Hepatocyte (in vitro differentiated cells): ENCODE measurements at regions not wholly inside any gene's neighbourhood (a gene's known extent, or its start where the extent isn't known, plus 50 kb on each side); places are given as distances from the start of the nearest gene placed in this dataset.

ENCODE experiments used
- DNase-seq: peaks from one replicate; pipeline ENCODE4 v3.0.0-alpha.2; 2016; ENCODE audit warnings: low spot score
- H2AFZ ChIP-seq: fragments of 200-600 bp; sonication (generic); 2 replicates; pipeline ENCODE4 v1.6.0; 2016; ENCODE audit warnings: antibody characterized with exemption, mild to moderate bottlenecking
- H3K27ac ChIP-seq: fragments of 200-600 bp; sonication (generic); 2 replicates; pipeline ENCODE4 v1.5.1; 2016; ENCODE audit warnings: mild to moderate bottlenecking
- H3K27me3 ChIP-seq: fragments of 200-600 bp; sonication (generic); 2 replicates; pipeline ENCODE4 v1.6.1; 2016
- H3K36me3 ChIP-seq: fragments of 200-600 bp; sonication (generic); replicated peaks from 2 replicates; pipeline ENCODE4 v1.5.1; 2016; ENCODE audit warnings: low read depth; ENCODE audit not compliant: insufficient read depth
- H3K4me1 ChIP-seq: fragments of 200-600 bp; sonication (generic); 2 replicates; pipeline ENCODE4 v1.5.1; 2016; ENCODE audit warnings: mild to moderate bottlenecking, moderate library complexity; ENCODE audit not compliant: insufficient read depth
- H3K4me2 ChIP-seq: fragments of 200-600 bp; sonication (generic); 2 replicates; pipeline ENCODE4 v1.6.0; 2016
- H3K4me3 ChIP-seq: fragments of 200-600 bp; sonication (generic); 2 replicates; pipeline ENCODE4 v1.5.1; 2016; ENCODE audit warnings: mild to moderate bottlenecking
- H3K79me2 ChIP-seq: fragments of 200-600 bp; sonication (generic); 2 replicates; pipeline ENCODE4 v1.6.0; 2017; ENCODE audit warnings: mild to moderate bottlenecking
- H3K9me2 ChIP-seq: fragments of 200-600 bp; sonication (generic); replicated peaks from 2 replicates; pipeline ENCODE4 v1.6.0; 2017; ENCODE audit warnings: mild to moderate bottlenecking; ENCODE audit not compliant: insufficient read depth
- H3K9me3 ChIP-seq: fragments of 200-600 bp; sonication (generic); 2 replicates; pipeline ENCODE4 v1.5.1; 2016; ENCODE audit warnings: low read depth, mild to moderate bottlenecking
- H4K20me1 ChIP-seq: fragments of 200-600 bp; sonication (generic); 2 replicates; pipeline ENCODE4 v1.6.0; 2016; ENCODE audit warnings: mild to moderate bottlenecking; ENCODE audit not compliant: insufficient read depth, poor library complexity, severe bottlenecking
- CTCF ChIP-seq: fragments of 200-600 bp; sonication (generic); IDR thresholded peaks from 2 replicates; pipeline ENCODE4 v1.5.1; 2016; ENCODE audit warnings: antibody characterized with exemption, mild to moderate bottlenecking; ENCODE audit not compliant: poor library complexity
- EZH2 ChIP-seq: fragments of 200-600 bp; sonication (generic); IDR thresholded peaks from 2 replicates; pipeline ENCODE4 v1.6.1; 2016; ENCODE audit warnings: antibody characterized with exemption, mild to moderate bottlenecking, borderline replicate concordance
- EZH2phosphoT487 ChIP-seq: fragments of 200-600 bp; sonication (generic); IDR thresholded peaks from one replicate; pipeline ENCODE4 v1.6.1; 2018; ENCODE audit warnings: antibody characterized with exemption, mild to moderate bottlenecking, low read depth, moderate library complexity; ENCODE audit not compliant: unreplicated experiment, severe bottlenecking
- WGBS: methylation state at CpG from one replicate; pipeline ENCODE4 v1.1.6; 2016; ENCODE audit warnings: low lambda C conversion rate; ENCODE audit errors: missing lambda C conversion rate; 5-methylcytosine and 5-hydroxymethylcytosine counted together

GRCh38 chr5:175168882-175169507 is 275.0 kb downstream of the DRD1 start:
- Histone ChIP-seq H3K9me3 (no peaks in the 10 kb centered on the region), H3K79me2 (no peaks in the 10 kb centered on the region), H3K9me2 (no peaks in the 10 kb centered on the region), H3K4me1 (no peaks in the 10 kb centered on the region), H4K20me1 (no peaks in the 10 kb centered on the region), H3K4me3 (no peak overlapping the region), H3K27me3 (no peaks in the 10 kb centered on the region), H2AFZ (no peak overlapping the region), H3K27ac (no peak overlapping the region), H3K36me3 (no peaks in the 10 kb centered on the region), H3K4me2 (no peak overlapping the region)
- TF ChIP-seq EZH2 (no peak), EZH2phosphoT487 (no peak), CTCF (no peak)
- WGBS = 81% methylated on average over 8 of the region's 8 CpGs
- DNase-seq = no peak

GRCh38 chr5:175166026-175166425 is 278.0 kb downstream of the DRD1 start:
- no peak for DNase-seq
- no peak overlapping the region for H3K4me2 ChIP-seq
- H3K4me3 ChIP-seq = no peak overlapping the region
- no peak for TF ChIP-seq EZH2phosphoT487
- no peaks in the 10 kb centered on the region for H3K9me2 ChIP-seq
- no peak overlapping the region for H3K27ac ChIP-seq
- H3K9me3 ChIP-seq = no peaks in the 10 kb centered on the region
- H3K4me1 ChIP-seq = no peaks in the 10 kb centered on the region
- no peaks in the 10 kb centered on the region for H3K79me2 ChIP-seq
- no peaks in the 10 kb centered on the region for H3K27me3 ChIP-seq
- H3K36me3 ChIP-seq = no peaks in the 10 kb centered on the region
- H2AFZ ChIP-seq = no peak overlapping the region
- no peaks in the 10 kb centered on the region for H4K20me1 ChIP-seq
- 86% methylated on average over 2 of the region's 2 CpGs for WGBS

GRCh38 chr5:175163586-175164275 is 280.3 kb downstream of the DRD1 start:
- no peaks in the 10 kb centered on the region for H3K9me3 ChIP-seq
- peaks cover 3% of the 10 kb centered on the region for H3K4me1 ChIP-seq
- H3K79me2 ChIP-seq = no peaks in the 10 kb centered on the region
- no peaks in the 10 kb centered on the region for H3K36me3 ChIP-seq
- H3K4me3 ChIP-seq = no peak overlapping the region
- no peak for TF ChIP-seq EZH2
- TF ChIP-seq CTCF = no peak
- TF ChIP-seq EZH2phosphoT487 = no peak
- no peak overlapping the region for H3K4me2 ChIP-seq
- no peaks in the 10 kb centered on the region for H3K9me2 ChIP-seq
- no peaks in the 10 kb centered on the region for H3K27me3 ChIP-seq
- 73% methylated on average over 10 of the region's 10 CpGs for WGBS
- no peak overlapping the region for H3K27ac ChIP-seq
- H4K20me1 ChIP-seq = no peaks in the 10 kb centered on the region
- DNase-seq = no peak
- no peak overlapping the region for H2AFZ ChIP-seq

GRCh38 chr5:175162036-175162435 is 281.9 kb downstream of the DRD1 start:
- Histone ChIP-seq H3K4me3 (no peak overlapping the region), H3K4me2 (no peak overlapping the region), H3K9me2 (no peaks in the 10 kb centered on the region), H3K4me1 (peaks cover 3% of the 10 kb centered on the region), H3K36me3 (no peaks in the 10 kb centered on the region), H4K20me1 (no peaks in the 10 kb centered on the region), H3K9me3 (no peaks in the 10 kb centered on the region), H3K79me2 (no peaks in the 10 kb centered on the region), H3K27ac (no peak overlapping the region), H3K27me3 (no peaks in the 10 kb centered on the region), H2AFZ (no peak overlapping the region)
- TF ChIP-seq EZH2phosphoT487 = no peak
- TF ChIP-seq CTCF = no peak
- 80% methylated on average over 6 of the region's 6 CpGs for WGBS
- DNase-seq = no peak
